OCI-LY3 (cell line): ENCODE measurements at regions not wholly inside any gene's neighbourhood (a gene's known extent, or its start where the extent isn't known, plus 50 kb on each side); places are given as distances from the start of the nearest gene placed in this dataset.

Experiments used
- H2AFZ ChIP-seq: fragments of 200-600, 300-600 bp; shearing (Covaris generic); 2 replicates; pipeline ENCODE4 v1.6.0; 2014; ENCODE audit warnings: antibody characterized with exemption, low read depth, low read length
- H3K27ac ChIP-seq: fragments of 200-600, 300-600 bp; sonication (generic); 2 replicates; pipeline ENCODE4 v1.5.1; 2014; ENCODE audit warnings: mild to moderate bottlenecking, low read length, moderate library complexity, mixed read lengths
- H3K27me3 ChIP-seq: fragments of 200-600, 300-600 bp; sonication (generic); 2 replicates; pipeline ENCODE4 v1.6.1; 2014; ENCODE audit warnings: low read depth, low read length, mixed read lengths
- H3K36me3 ChIP-seq: fragments of 200-600, 300-600 bp; sonication (generic); replicated peaks from 2 replicates; pipeline ENCODE3; 2014; ENCODE audit warnings: low read depth, low read length, mixed read lengths
- H3K4me1 ChIP-seq: fragments of 300-600, 200-600 bp; sonication (generic); 2 replicates; pipeline ENCODE4 v1.6.1; 2014; ENCODE audit warnings: low read length, mixed read lengths
- H3K4me2 ChIP-seq: fragments of 200-600, 300-600 bp; sonication (generic); 2 replicates; pipeline ENCODE4 v1.6.1; 2014; ENCODE audit warnings: low read length, mixed read lengths
- H3K4me3 ChIP-seq: fragments of 300-600, 200-600 bp; sonication (generic); 2 replicates; pipeline ENCODE4 v1.5.1; 2014; ENCODE audit warnings: antibody characterized with exemption, mild to moderate bottlenecking, low read length, moderate library complexity
- H3K79me2 ChIP-seq: fragments of 300-600, 200-600 bp; shearing (Covaris generic); 2 replicates; pipeline ENCODE4 v1.6.1; 2014; ENCODE audit warnings: mild to moderate bottlenecking, low read length, mixed read lengths
- H3K9ac ChIP-seq: fragments of 300-600, 200-600 bp; shearing (Covaris generic); 2 replicates; pipeline ENCODE4 v1.6.0; 2014; ENCODE audit warnings: mild to moderate bottlenecking, low read length, moderate library complexity
- H3K9me3 ChIP-seq: fragments of 200-600, 300-600 bp; shearing (Covaris generic); 2 replicates; pipeline ENCODE4 v1.6.1; 2014; ENCODE audit warnings: low read length, mixed read lengths; ENCODE audit not compliant: insufficient read depth
- H4K20me1 ChIP-seq: fragments of 200-600, 300-600 bp; sonication (generic); 2 replicates; pipeline ENCODE4 v1.6.1; 2016; ENCODE audit warnings: low read length, mixed read lengths; ENCODE audit not compliant: insufficient read depth
- EZH2phosphoT487 ChIP-seq: fragments of 200-600 bp; shearing (Covaris generic); IDR thresholded peaks from 2 replicates; pipeline ENCODE4 v1.6.1; 2018; ENCODE audit warnings: antibody characterized with exemption, mixed run types, low read depth
- TF ChIP-seq, protein P1 (sequence below): fragments of 200-600, 300-600 bp; sonication (generic); IDR thresholded peaks from 2 replicates; pipeline ENCODE4 v1.5.1; 2014; ENCODE audit warnings: antibody characterized with exemption, low read length, low read depth

DNA sequence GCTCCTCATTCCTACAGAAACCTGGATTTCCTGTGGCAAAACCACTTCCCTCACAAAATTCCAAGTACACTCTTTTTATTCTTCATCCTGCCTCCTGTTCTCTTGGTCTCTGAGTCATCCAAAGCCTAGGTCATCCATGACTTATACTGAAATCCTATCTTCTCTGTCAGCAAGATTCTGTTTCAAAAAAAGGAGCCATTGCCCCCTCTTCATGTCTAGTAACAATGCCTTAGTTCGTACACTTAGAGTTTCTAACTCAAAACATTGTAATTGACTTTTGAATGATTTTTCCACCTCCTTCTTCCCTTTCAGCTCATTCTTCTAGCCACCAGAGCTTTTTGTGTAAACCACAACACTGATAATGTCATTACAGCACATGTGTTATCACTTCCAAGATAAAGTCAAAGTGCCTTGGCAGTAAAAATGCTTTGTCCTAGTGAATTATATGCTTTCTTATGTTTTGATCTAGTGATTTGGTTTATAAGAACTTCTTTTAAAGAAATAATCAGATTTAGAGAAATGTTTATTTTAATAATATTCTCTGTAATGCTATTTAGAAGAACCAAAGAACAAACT, 256.5 kb upstream of the NECTIN3 start:
- no peak for TF ChIP-seq EZH2phosphoT487
- TF ChIP-seq, protein P1, sequence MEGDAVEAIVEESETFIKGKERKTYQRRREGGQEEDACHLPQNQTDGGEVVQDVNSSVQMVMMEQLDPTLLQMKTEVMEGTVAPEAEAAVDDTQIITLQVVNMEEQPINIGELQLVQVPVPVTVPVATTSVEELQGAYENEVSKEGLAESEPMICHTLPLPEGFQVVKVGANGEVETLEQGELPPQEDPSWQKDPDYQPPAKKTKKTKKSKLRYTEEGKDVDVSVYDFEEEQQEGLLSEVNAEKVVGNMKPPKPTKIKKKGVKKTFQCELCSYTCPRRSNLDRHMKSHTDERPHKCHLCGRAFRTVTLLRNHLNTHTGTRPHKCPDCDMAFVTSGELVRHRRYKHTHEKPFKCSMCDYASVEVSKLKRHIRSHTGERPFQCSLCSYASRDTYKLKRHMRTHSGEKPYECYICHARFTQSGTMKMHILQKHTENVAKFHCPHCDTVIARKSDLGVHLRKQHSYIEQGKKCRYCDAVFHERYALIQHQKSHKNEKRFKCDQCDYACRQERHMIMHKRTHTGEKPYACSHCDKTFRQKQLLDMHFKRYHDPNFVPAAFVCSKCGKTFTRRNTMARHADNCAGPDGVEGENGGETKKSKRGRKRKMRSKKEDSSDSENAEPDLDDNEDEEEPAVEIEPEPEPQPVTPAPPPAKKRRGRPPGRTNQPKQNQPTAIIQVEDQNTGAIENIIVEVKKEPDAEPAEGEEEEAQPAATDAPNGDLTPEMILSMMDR: no peak
- H3K4me3 ChIP-seq: no peak overlapping the region
- no peak overlapping the region for H2AFZ ChIP-seq
- H3K27me3 ChIP-seq: no peaks in the 10 kb centered on the region
- H3K9me3 ChIP-seq: no peaks in the 10 kb centered on the region
- H3K4me2 ChIP-seq: no peak overlapping the region
- no peak overlapping the region for H3K9ac ChIP-seq
- H3K36me3 ChIP-seq: no peaks in the 10 kb centered on the region
- H3K27ac ChIP-seq: no peak overlapping the region
- no peaks in the 10 kb centered on the region for H3K79me2 ChIP-seq
- H4K20me1 ChIP-seq: no peaks in the 10 kb centered on the region
- H3K4me1 ChIP-seq: no peaks in the 10 kb centered on the region

DNA sequence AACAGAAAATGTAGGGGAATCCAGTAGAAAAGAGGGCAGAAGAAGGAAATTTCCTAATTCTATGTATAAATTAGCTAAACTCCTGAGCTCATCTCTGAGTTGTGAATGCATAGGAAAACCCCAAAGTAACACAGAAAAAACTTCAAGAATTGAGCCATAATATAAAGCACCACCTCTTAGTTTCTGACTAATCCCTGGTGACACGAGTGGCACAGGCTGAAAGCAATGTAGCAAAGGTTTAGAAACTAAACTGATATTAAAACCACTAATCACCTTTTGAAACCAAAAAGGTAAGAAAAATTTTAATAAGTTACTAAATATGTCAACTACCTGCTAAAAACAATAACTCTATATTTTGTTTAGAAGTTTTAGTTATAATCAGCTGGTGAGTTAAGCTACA, 255.6 kb upstream of the NECTIN3 start:
- Histone ChIP-seq H3K27me3 (no peaks in the 10 kb centered on the region), H3K9ac (no peak overlapping the region), H4K20me1 (no peaks in the 10 kb centered on the region), H3K4me2 (no peak overlapping the region), H2AFZ (no peak overlapping the region), H3K4me3 (no peak overlapping the region), H3K9me3 (no peaks in the 10 kb centered on the region), H3K36me3 (no peaks in the 10 kb centered on the region), H3K4me1 (no peaks in the 10 kb centered on the region), H3K79me2 (no peaks in the 10 kb centered on the region), H3K27ac (no peak overlapping the region)
- TF ChIP-seq, protein P1: no peak
- no peak for TF ChIP-seq EZH2phosphoT487

DNA sequence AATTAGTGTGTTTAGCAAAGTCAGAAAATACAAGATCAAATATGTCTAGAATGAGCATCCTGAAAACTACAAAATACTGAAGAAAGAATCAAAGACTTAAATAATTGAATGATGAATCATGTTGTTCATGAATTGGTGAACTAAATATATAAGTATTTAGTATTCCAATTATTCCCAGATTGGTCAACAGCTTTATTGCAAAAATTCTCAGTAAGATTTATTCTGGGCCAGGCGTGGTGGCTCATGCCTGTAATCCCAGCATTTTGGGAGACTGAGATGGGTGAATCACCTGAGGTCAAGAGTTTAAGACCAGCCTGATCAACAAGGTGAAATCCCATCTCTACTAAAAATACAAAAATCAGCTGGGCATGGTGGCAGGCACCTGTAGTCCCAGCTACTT, 250.0 kb upstream of the NECTIN3 start:
- H3K27me3 ChIP-seq: no peaks in the 10 kb centered on the region
- H3K36me3 ChIP-seq: no peaks in the 10 kb centered on the region
- no peaks in the 10 kb centered on the region for H3K9me3 ChIP-seq
- no peaks in the 10 kb centered on the region for H3K4me1 ChIP-seq
- TF ChIP-seq, protein P1: no peak
- TF ChIP-seq EZH2phosphoT487: no peak
- no peak overlapping the region for H2AFZ ChIP-seq
- H3K9ac ChIP-seq: no peak overlapping the region
- no peaks in the 10 kb centered on the region for H3K79me2 ChIP-seq
- H3K4me2 ChIP-seq: no peak overlapping the region
- H3K27ac ChIP-seq: no peak overlapping the region
- H3K4me3 ChIP-seq: no peak overlapping the region
- no peaks in the 10 kb centered on the region for H4K20me1 ChIP-seq

DNA sequence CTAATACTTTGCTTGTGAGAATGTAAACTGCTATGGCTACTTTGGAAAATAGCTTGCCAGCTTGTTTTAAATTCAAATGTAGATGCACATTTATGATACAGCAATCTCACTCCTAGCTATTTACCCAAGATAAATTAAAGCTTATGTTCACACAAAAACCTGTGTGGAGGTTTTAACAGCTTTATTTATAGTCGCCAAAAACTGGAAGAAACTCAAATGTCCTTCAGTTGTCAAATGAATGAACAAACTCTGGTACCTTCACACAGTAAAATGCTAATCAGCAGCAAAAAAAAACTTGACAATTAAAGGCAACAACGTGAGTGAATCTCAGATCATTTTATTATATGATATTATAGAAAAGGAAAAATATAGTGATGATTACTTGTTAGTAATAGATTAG, 248.6 kb upstream of the NECTIN3 start:
- TF ChIP-seq EZH2phosphoT487: no peak
- TF ChIP-seq, protein P1: no peak
- Histone ChIP-seq H3K27ac (no peak overlapping the region), H2AFZ (no peak overlapping the region), H3K36me3 (no peaks in the 10 kb centered on the region), H4K20me1 (no peaks in the 10 kb centered on the region), H3K4me1 (no peaks in the 10 kb centered on the region), H3K9me3 (no peaks in the 10 kb centered on the region), H3K4me3 (no peak overlapping the region), H3K27me3 (no peaks in the 10 kb centered on the region), H3K9ac (no peak overlapping the region), H3K4me2 (no peak overlapping the region), H3K79me2 (no peaks in the 10 kb centered on the region)
